Fibroblast of gingiva (primary cell): ENCODE measurements at regions not wholly inside any gene's neighbourhood (a gene's known extent, or its start where the extent isn't known, plus 50 kb on each side); places are given as distances from the start of the nearest gene placed in this dataset.
A peak's percentile ranks its signal among the peaks of the same experiment; 100 is the strongest.
"Not testable (repeated sequence)": the region's sequence is repeated elsewhere in the genome, so short reads cannot be mapped to it uniquely, and the experiment has no call there.

ENCODE experiments used
- DNase-seq: peaks from one replicate; pipeline ENCODE4 v3.0.0-alpha.2; 2011; ENCODE audit warnings: low read depth

- DNase-seq = not testable (repeated sequence)
Observed at GRCh38 chr6:25160134-25160533, 119.0 kb upstream of the CARMIL1 start.

- DNase-seq = no peak
Observed at GRCh38 chr6:25165177-25165576, 114.0 kb upstream of the CARMIL1 start.

- DNase-seq = no peak
Observed at GRCh38 chr6:25165800-25166199, 113.4 kb upstream of the CARMIL1 start.

GRCh38 chr6:25166955-25167748, 112.0 kb upstream of the CARMIL1 start:
- no peak for DNase-seq

- DNase-seq = no peak
Observed at GRCh38 chr6:25167961-25168360, 111.2 kb upstream of the CARMIL1 start.

GRCh38 chr6:25168637-25169036, 110.5 kb upstream of the CARMIL1 start:
- DNase-seq = no peak

GRCh38 chr6:25169553-25169952, 109.6 kb upstream of the CARMIL1 start:
- DNase-seq = no peak

- no peak for DNase-seq
Observed at GRCh38 chr6:25169961-25170360, 109.2 kb upstream of the CARMIL1 start.

- DNase-seq = no peak
Observed at GRCh38 chr6:25170640-25171039, 108.5 kb upstream of the CARMIL1 start.

GRCh38 chr6:25171301-25171700, 107.9 kb upstream of the CARMIL1 start:
- DNase-seq = no peak

- DNase-seq = peak; percentile 96
Observed at GRCh38 chr6:25172819-25173218, 106.4 kb upstream of the CARMIL1 start.

- no peak for DNase-seq
Observed at GRCh38 chr6:25173246-25173645, 105.9 kb upstream of the CARMIL1 start.

GRCh38 chr6:25173951-25174474, 105.2 kb upstream of the CARMIL1 start:
- peak; percentile 96 for DNase-seq

- DNase-seq = no peak
Observed at GRCh38 chr6:25174678-25175077, 104.5 kb upstream of the CARMIL1 start.

GRCh38 chr6:25175196-25175595, 104.0 kb upstream of the CARMIL1 start:
- DNase-seq = no peak

GRCh38 chr6:25175681-25176080, 103.5 kb upstream of the CARMIL1 start:
- DNase-seq = no peak

- no peak for DNase-seq
Observed at GRCh38 chr6:25176466-25176865, 102.7 kb upstream of the CARMIL1 start.

- no peak for DNase-seq
Observed at GRCh38 chr6:25177500-25178028, 101.6 kb upstream of the CARMIL1 start.

GRCh38 chr6:25178336-25179035, 100.7 kb upstream of the CARMIL1 start:
- DNase-seq = no peak

- DNase-seq = peak; percentile 75
Observed at GRCh38 chr6:25179051-25179778, 100.0 kb upstream of the CARMIL1 start.

GRCh38 chr6:25180630-25181349, 98.4 kb upstream of the CARMIL1 start:
- no peak for DNase-seq

GRCh38 chr6:25181350-25181724, 97.8 kb upstream of the CARMIL1 start:
- DNase-seq = no peak
